ENCODE measurements at regions not wholly inside any gene's neighbourhood (a gene's known extent, or its start where the extent isn't known, plus 50 kb on each side); places are given as distances from the start of the nearest gene placed in this dataset.

GRCh38 chr14:61927520-61927919 lies 165.3 kb downstream of the SNAPC1 start:
- DNase-seq (ENCODE audit: low spot score), result no peak
- H3K9me3 ChIP-seq, result no peaks in the 10 kb centered on the region
- TF ChIP-seq CTCF (IDR thresholded peaks at IDR 0.05), result no peak
- no peaks in the 10 kb centered on the region for H3K36me3 ChIP-seq
- H3K4me1 ChIP-seq, result no peaks in the 10 kb centered on the region
- no peak overlapping the region for H3K27ac ChIP-seq
- no peaks in the 10 kb centered on the region for H3K27me3 ChIP-seq
- no peak overlapping the region for H3K4me3 ChIP-seq

GRCh38 chr14:61928300-61928699 lies 166.1 kb downstream of the SNAPC1 start:
- Histone ChIP-seq H3K4me1 (no peaks in the 10 kb centered on the region), H3K27me3 (no peaks in the 10 kb centered on the region), H3K27ac (no peak overlapping the region), H3K4me3 (no peak overlapping the region), H3K36me3 (no peaks in the 10 kb centered on the region), H3K9me3 (no peaks in the 10 kb centered on the region)
- DNase-seq (ENCODE audit: low spot score), result no peak
- TF ChIP-seq CTCF (IDR thresholded peaks at IDR 0.05), result no peak

GRCh38 chr14:61928701-61929100 lies 166.5 kb downstream of the SNAPC1 start:
- Histone ChIP-seq H3K36me3 (no peaks in the 10 kb centered on the region), H3K27me3 (no peaks in the 10 kb centered on the region), H3K27ac (no peak overlapping the region), H3K4me1 (no peaks in the 10 kb centered on the region), H3K9me3 (no peaks in the 10 kb centered on the region), H3K4me3 (no peak overlapping the region)
- DNase-seq (ENCODE audit: low spot score), result no peak
- no peak for TF ChIP-seq CTCF (IDR thresholded peaks at IDR 0.05)

GRCh38 chr14:61929651-61930050 lies 167.4 kb downstream of the SNAPC1 start:
- Histone ChIP-seq H3K9me3 (no peaks in the 10 kb centered on the region), H3K27ac (no peak overlapping the region), H3K4me3 (no peak overlapping the region), H3K4me1 (no peaks in the 10 kb centered on the region), H3K27me3 (no peaks in the 10 kb centered on the region), H3K36me3 (no peaks in the 10 kb centered on the region)
- no peak for TF ChIP-seq CTCF (IDR thresholded peaks at IDR 0.05)
- DNase-seq (ENCODE audit: low spot score), result no peak

- no peaks in the 10 kb centered on the region for H3K27me3 ChIP-seq
- no peaks in the 10 kb centered on the region for H3K36me3 ChIP-seq
- no peak overlapping the region for H3K4me3 ChIP-seq
- no peak overlapping the region for H3K27ac ChIP-seq
- no peaks in the 10 kb centered on the region for H3K9me3 ChIP-seq
- TF ChIP-seq CTCF (IDR thresholded peaks at IDR 0.05), result no peak
- DNase-seq (ENCODE audit: low spot score), result no peak
- H3K4me1 ChIP-seq, result no peaks in the 10 kb centered on the region
Measured at GRCh38 chr14:61930101-61930857, 168.1 kb downstream of the SNAPC1 start.

- DNase-seq (ENCODE audit: low spot score), result no peak
- no peaks in the 10 kb centered on the region for H3K9me3 ChIP-seq
- no peak overlapping the region for H3K4me3 ChIP-seq
- H3K27me3 ChIP-seq, result no peaks in the 10 kb centered on the region
- H3K36me3 ChIP-seq, result no peaks in the 10 kb centered on the region
- H3K4me1 ChIP-seq, result no peaks in the 10 kb centered on the region
- no peak overlapping the region for H3K27ac ChIP-seq
- TF ChIP-seq CTCF (IDR thresholded peaks at IDR 0.05), result no peak
Measured at GRCh38 chr14:61932974-61933373, 170.8 kb downstream of the SNAPC1 start.
